IMR-90 (cell line): ENCODE measurements at regions not wholly inside any gene's neighbourhood (a gene's known extent, or its start where the extent isn't known, plus 50 kb on each side); places are given as distances from the start of the nearest gene placed in this dataset.

Experiments
- ATAC-seq: fragments of 200-7000 bp; cut with Tn5 transposase; 2 replicates; pipeline ENCODE4 v1.9.1; 2020; ENCODE audit warnings: low read depth, mild to moderate bottlenecking, moderate library complexity
- BruUV-seq: library from RNA; stranded (reverse); fragments of 400-500 nt; replicated peaks from 2 replicates; lab custom pipeline; 2021; lab: Mats Ljungman, UMichigan
- CTCF ChIA-PET: fragments of 300-600 bp; formaldehyde crosslinking; extraction: SDS; loops from one replicate; lab custom pipeline; 2021; ENCODE audit warnings: antibody characterized with exemption; lab: Yijun Ruan, JAX
- POLR2A ChIA-PET: fragments of 300-600 bp; sonication (Branson Sonifier 250); formaldehyde crosslinking; loops from one replicate; lab custom pipeline; 2022; ENCODE audit warnings: antibody characterized with exemption; ENCODE audit not compliant: unreplicated experiment; lab: Charles Lee
- DNase-seq: peaks from one replicate; pipeline ENCODE4 v3.0.0; 2013
- H2AFZ ChIP-seq: replicated peaks from 2 replicates; pipeline ENCODE3; 2013; ENCODE audit warnings: low read length, mild to moderate bottlenecking; ENCODE audit not compliant: poor library complexity
- H2AK5ac ChIP-seq: 2 replicates; pipeline ENCODE4 v1.6.1; 2013; ENCODE audit warnings: low read depth, low read length, inconsistent platforms
- H2AK9ac ChIP-seq: replicated peaks from 2 replicates; pipeline ENCODE3; 2013; ENCODE audit warnings: mild to moderate bottlenecking, low read depth, low read length, moderate library complexity; ENCODE audit not compliant: poor library complexity
- H2BK120ac ChIP-seq: 2 replicates; pipeline ENCODE4 v1.6.1; 2013; ENCODE audit warnings: low read depth, low read length, inconsistent platforms
- H2BK15ac ChIP-seq: 3 replicates; pipeline ENCODE4 v1.6.1; 2013; ENCODE audit warnings: low read depth, low read length, inconsistent platforms
- H2BK20ac ChIP-seq: 2 replicates; pipeline ENCODE4 v1.6.1; 2013; ENCODE audit warnings: low read depth, mild to moderate bottlenecking, inconsistent platforms, low read length, moderate library complexity
- H2BK5ac ChIP-seq: 2 replicates; pipeline ENCODE4 v1.6.1; 2013; ENCODE audit warnings: mild to moderate bottlenecking, low read depth, low read length, inconsistent platforms; ENCODE audit not compliant: poor library complexity, severe bottlenecking
- H3K14ac ChIP-seq: replicated peaks from 2 replicates; pipeline ENCODE4 v1.6.1; 2013; ENCODE audit warnings: low read depth, low read length, inconsistent platforms
- H3K18ac ChIP-seq: 2 replicates; pipeline ENCODE4 v1.6.1; 2013; ENCODE audit warnings: low read depth, low read length, control low read depth
- H3K23ac ChIP-seq: 2 replicates; pipeline ENCODE4 v1.6.1; 2013; ENCODE audit warnings: low read depth, low read length, inconsistent platforms
- H3K27ac ChIP-seq: 2 replicates; pipeline ENCODE4 v1.5.1; 2013; ENCODE audit warnings: mild to moderate bottlenecking, control low read depth, low read length; ENCODE audit not compliant: insufficient read depth
- H3K27me3 ChIP-seq: 2 replicates; pipeline ENCODE4 v1.6.1; 2013; ENCODE audit warnings: low read length; ENCODE audit not compliant: control insufficient read depth, insufficient read depth
- H3K36me3 ChIP-seq: 2 replicates; pipeline ENCODE4 v1.6.1; 2013; ENCODE audit warnings: low read length, mixed read lengths; ENCODE audit not compliant: control insufficient read depth, insufficient read depth
- H3K4ac ChIP-seq: 2 replicates; pipeline ENCODE4 v1.6.1; 2013; ENCODE audit warnings: low read depth, low read length, inconsistent platforms
- H3K4me1 ChIP-seq: 2 replicates; pipeline ENCODE4 v1.6.1; 2013; ENCODE audit warnings: low read length, mixed read lengths; ENCODE audit not compliant: control insufficient read depth, insufficient read depth
- H3K4me2 ChIP-seq: 2 replicates; pipeline ENCODE4 v1.6.1; 2013; ENCODE audit warnings: low read depth, mild to moderate bottlenecking, control low read depth, low read length, moderate library complexity
- H3K4me3 ChIP-seq: 2 replicates; pipeline ENCODE4 v1.5.1; 2013; ENCODE audit warnings: low read depth, mild to moderate bottlenecking, control low read depth, low read length, moderate library complexity; ENCODE audit not compliant: insufficient read depth
- H3K56ac ChIP-seq: 2 replicates; pipeline ENCODE4 v1.6.1; 2013; ENCODE audit warnings: low read length, inconsistent platforms; ENCODE audit not compliant: insufficient read depth; ENCODE audit errors: extremely low read depth
- H3K79me1 ChIP-seq, 2 experiments: 2 replicates each; pipeline ENCODE4 v1.6.1; 2013; ENCODE audit warnings: low read length in 2 of 2, inconsistent platforms in 1 of 2, low read depth in 1 of 2
- H3K9ac ChIP-seq: 2 replicates; pipeline ENCODE4 v1.6.1; 2013; ENCODE audit warnings: low read depth, low read length, control low read depth
- H3K9me1 ChIP-seq: 2 replicates; pipeline ENCODE4 v1.6.1; 2013; ENCODE audit warnings: low read length, inconsistent platforms; ENCODE audit not compliant: insufficient read depth
- H3K9me3 ChIP-seq: 2 replicates; pipeline ENCODE4 v1.6.1; 2013; ENCODE audit warnings: low read length; ENCODE audit not compliant: control insufficient read depth, insufficient read depth
- H4K20me1 ChIP-seq: 2 replicates; pipeline ENCODE4 v1.6.1; 2013; ENCODE audit warnings: low read length, inconsistent platforms; ENCODE audit not compliant: insufficient read depth
- H4K5ac ChIP-seq: 2 replicates; pipeline ENCODE4 v1.6.1; 2013; ENCODE audit warnings: mild to moderate bottlenecking, low read depth, low read length, control low read depth
- H4K8ac ChIP-seq, 2 experiments: 2 replicates each; pipeline ENCODE4 v1.6.1; 2013; ENCODE audit warnings: low read depth in 2 of 2, low read length in 2 of 2, control low read depth in 1 of 2, inconsistent platforms in 1 of 2
- H4K91ac ChIP-seq: 2 replicates; pipeline ENCODE4 v1.6.1; 2013; ENCODE audit warnings: low read depth, low read length, inconsistent platforms; ENCODE audit not compliant: insufficient read depth
- FOS ChIP-seq: fragments of 150-350 bp; IDR thresholded peaks from 2 replicates; pipeline ENCODE4 v1.6.1; 2016; ENCODE audit warnings: low read depth, low read length
- MAZ ChIP-seq: IDR thresholded peaks from 2 replicates; pipeline ENCODE4 v1.6.1; 2012; ENCODE audit warnings: low read depth, mild to moderate bottlenecking, low read length, improper control_type of control experiment, moderate library complexity, borderline replicate concordance
- RAD21 ChIP-seq: IDR thresholded peaks from 2 replicates; pipeline ENCODE4 v1.6.1; 2012; ENCODE audit warnings: low read length, improper control_type of control experiment
- RCOR1 ChIP-seq: IDR thresholded peaks from 2 replicates; pipeline ENCODE4 v1.6.1; 2012; ENCODE audit warnings: mild to moderate bottlenecking, low read length, improper control_type of control experiment; ENCODE audit not compliant: insufficient replicate concordance
- SMC3 ChIP-seq: fragments of 150-350 bp; IDR thresholded peaks from 2 replicates; pipeline ENCODE4 v1.6.1; 2016; ENCODE audit warnings: low read depth, mild to moderate bottlenecking, antibody characterized with exemption, low read length, moderate library complexity
- WGBS, 2 experiments: methylation state at CpG; one replicate each; pipeline versions ENCODE4 v1.1.5 to v1.1.7; 2013; ENCODE audit warnings: missing lambda C conversion rate in 2 of 2; ENCODE audit not compliant: insufficient read length in 1 of 2; ENCODE audit errors: extremely low coverage in 2 of 2; 5-methylcytosine and 5-hydroxymethylcytosine counted together
- dilution Hi-C: fragments of 300-500 bp; cut with HindIII; formaldehyde crosslinking; loops from one replicate; pipeline ENCODE4 v1.14.3; 2018; ENCODE audit warnings: low sequenced_read_pairs; ENCODE audit not compliant: unreplicated experiment
- in situ Hi-C: fragments of 300-500 bp; cut with MboI; formaldehyde crosslinking; loops from 3 replicates; pipeline ENCODE4 v1.14.3; 2019; ENCODE audit warnings: low sequenced_read_pairs, inconsistent platforms, mixed read lengths
- intact Hi-C: fragments of 100-400 bp; cut with micrococcal nuclease; formaldehyde crosslinking; loops from 2 replicates; pipeline ENCODE4 v1.10.0; 2022
- TF ChIP-seq, protein P1 (sequence below): fragments of 150-350 bp; IDR thresholded peaks from 2 replicates; pipeline ENCODE4 v1.6.1; 2016; ENCODE audit warnings: low read depth, mild to moderate bottlenecking, low read length, moderate library complexity, borderline replicate concordance
- TF ChIP-seq, protein P2 (sequence below): fragments of 150-350 bp; IDR thresholded peaks from 2 replicates; pipeline ENCODE4 v1.6.1; 2017; ENCODE audit warnings: mild to moderate bottlenecking, antibody characterized with exemption, low read length, low read depth
- TF ChIP-seq, protein P3 (sequence below): conservative IDR thresholded peaks from 2 replicates; pipeline ENCODE4 v1.5.1; 2012; ENCODE audit warnings: mild to moderate bottlenecking, low read depth, low read length, improper control_type of control experiment

DNA sequence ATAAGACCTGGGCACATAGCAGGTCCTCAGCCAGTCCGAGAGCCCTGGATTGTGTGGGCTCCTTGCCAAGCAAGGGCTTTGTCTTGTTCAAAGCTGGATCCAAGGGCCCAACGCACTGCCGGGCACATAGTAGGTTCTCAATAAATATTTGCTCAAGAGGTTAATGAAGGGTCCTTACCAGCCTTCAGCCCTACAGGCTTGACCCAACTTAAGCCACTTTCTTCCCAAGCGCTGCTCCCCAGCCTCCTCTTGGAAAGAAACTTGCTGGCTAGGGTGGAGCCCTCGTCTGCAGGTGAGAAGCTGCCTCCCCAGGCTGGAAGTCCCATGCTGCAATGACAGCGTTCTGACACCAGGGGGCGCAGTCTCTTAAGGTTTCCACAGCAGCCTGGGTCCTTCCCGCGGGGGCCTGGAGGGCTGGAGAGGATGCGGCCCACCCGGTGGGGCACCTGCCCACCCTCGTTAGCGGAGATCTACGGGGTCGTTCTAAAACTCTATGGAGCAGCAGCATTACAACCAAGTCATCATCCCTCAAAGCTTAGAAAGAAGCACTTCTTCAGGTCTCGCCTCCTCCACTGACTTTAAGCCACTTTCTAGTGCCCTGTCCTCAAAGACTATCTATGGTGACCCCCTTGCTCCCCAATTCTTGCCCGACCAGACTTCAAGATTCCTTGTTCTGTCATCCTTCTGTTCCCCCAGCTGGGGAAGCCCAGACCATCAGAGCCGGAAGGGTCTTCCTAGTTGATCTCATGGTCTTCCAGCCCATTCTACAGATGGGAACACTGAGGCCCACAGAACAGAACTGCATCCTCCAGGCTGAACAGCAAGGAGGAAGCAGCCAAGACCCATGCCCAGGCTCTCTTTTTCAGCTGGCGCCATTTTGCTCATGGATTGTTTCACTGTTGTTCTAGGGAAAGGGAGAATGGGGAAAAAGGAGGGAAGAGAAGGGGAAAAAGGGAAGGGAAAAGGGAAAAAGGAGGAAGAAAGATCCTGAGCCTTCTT, 115.4 kb downstream of the LHX2 start:
- H3K56ac ChIP-seq, result no peak overlapping the region
- no peaks in the 10 kb centered on the region for H3K36me3 ChIP-seq
- no peak overlapping the region for H3K23ac ChIP-seq
- no peaks in the 10 kb centered on the region for H3K9me1 ChIP-seq
- H3K14ac ChIP-seq, result no peak overlapping the region
- peak overlapping the region; percentile 35; the same call in 1 of the 2 replicates for H2BK120ac ChIP-seq
- DNase-seq (peak; percentile 65), ATAC-seq (peak; percentile 74)
- intact Hi-C loops, result loop anchor here (1.0 to 5.0 kb wide), 4 partner anchors 136 to 410 kb away; no protein-coding TSS in a partner anchor
- H2AFZ ChIP-seq, result peak overlapping the region; percentile 67
- H2AK9ac ChIP-seq, result peak overlapping the region; percentile 2
- H3K18ac ChIP-seq, result no peak overlapping the region
- ChIA-PET POLR2A (no interaction called here), CTCF (interaction anchor here (0.6 to 1.4 kb wide), 7 partner anchors 21 to 284 kb away, joined by 3 to 7 read pairs (median 3); no protein-coding TSS in a partner anchor)
- H4K91ac ChIP-seq, result no peak overlapping the region
- H4K20me1 ChIP-seq, result no peaks in the 10 kb centered on the region; the same call in 1 of the 2 replicates
- no peaks in the 10 kb centered on the region for H3K79me1 ChIP-seq
- in situ Hi-C loops, result loop anchor here (5.0 kb wide), 1 partner anchor 195 kb away; no protein-coding TSS in a partner anchor
- no peak overlapping the region for H4K8ac ChIP-seq
- no peak overlapping the region for H3K4me3 ChIP-seq
- dilution Hi-C loops, result no loop called here
- no peak overlapping the region for H3K4me2 ChIP-seq
- H3K9me3 ChIP-seq, result peaks cover 7% of the 10 kb centered on the region; the same call in 1 of the 2 replicates
- H2AK5ac ChIP-seq, result peak overlapping the region; percentile 56; the same call in 1 of the 2 replicates
- H4K5ac ChIP-seq, result no peak overlapping the region
- WGBS, 2 experiments, result 8% methylated on average over 13 of the region's 19 CpGs; no CpG with 5 or more reads in 1 of the 2 experiments
- no peak overlapping the region for H3K4ac ChIP-seq
- H3K27me3 ChIP-seq, result peaks cover 7% of the 10 kb centered on the region
- no TSS peak for BruUV-seq
- no peak overlapping the region for H2BK5ac ChIP-seq
- no peak overlapping the region for H3K27ac ChIP-seq
- peaks cover 6% of the 10 kb centered on the region; the same call in 1 of the 2 replicates for H3K4me1 ChIP-seq
- no peak overlapping the region; the same call in 2 of the 3 replicates for H2BK15ac ChIP-seq
- H2BK20ac ChIP-seq, result 0 out of 2 replicates have a peak overlapping the region, but pooled peaks have one; percentile 67
- H3K9ac ChIP-seq, result no peak overlapping the region
- TF ChIP-seq SMC3, result peak; percentile 89
- peak; percentile 92 for TF ChIP-seq RAD21
- peak; percentile 57; the same call in 1 of the 2 replicates for TF ChIP-seq MAZ
- TF ChIP-seq, protein P1, sequence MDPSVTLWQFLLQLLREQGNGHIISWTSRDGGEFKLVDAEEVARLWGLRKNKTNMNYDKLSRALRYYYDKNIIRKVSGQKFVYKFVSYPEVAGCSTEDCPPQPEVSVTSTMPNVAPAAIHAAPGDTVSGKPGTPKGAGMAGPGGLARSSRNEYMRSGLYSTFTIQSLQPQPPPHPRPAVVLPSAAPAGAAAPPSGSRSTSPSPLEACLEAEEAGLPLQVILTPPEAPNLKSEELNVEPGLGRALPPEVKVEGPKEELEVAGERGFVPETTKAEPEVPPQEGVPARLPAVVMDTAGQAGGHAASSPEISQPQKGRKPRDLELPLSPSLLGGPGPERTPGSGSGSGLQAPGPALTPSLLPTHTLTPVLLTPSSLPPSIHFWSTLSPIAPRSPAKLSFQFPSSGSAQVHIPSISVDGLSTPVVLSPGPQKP, result no peak
- TF ChIP-seq FOS, result no peak
- TF ChIP-seq, protein P2, sequence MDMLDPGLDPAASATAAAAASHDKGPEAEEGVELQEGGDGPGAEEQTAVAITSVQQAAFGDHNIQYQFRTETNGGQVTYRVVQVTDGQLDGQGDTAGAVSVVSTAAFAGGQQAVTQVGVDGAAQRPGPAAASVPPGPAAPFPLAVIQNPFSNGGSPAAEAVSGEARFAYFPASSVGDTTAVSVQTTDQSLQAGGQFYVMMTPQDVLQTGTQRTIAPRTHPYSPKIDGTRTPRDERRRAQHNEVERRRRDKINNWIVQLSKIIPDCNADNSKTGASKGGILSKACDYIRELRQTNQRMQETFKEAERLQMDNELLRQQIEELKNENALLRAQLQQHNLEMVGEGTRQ, result no peak
- TF ChIP-seq, protein P3, sequence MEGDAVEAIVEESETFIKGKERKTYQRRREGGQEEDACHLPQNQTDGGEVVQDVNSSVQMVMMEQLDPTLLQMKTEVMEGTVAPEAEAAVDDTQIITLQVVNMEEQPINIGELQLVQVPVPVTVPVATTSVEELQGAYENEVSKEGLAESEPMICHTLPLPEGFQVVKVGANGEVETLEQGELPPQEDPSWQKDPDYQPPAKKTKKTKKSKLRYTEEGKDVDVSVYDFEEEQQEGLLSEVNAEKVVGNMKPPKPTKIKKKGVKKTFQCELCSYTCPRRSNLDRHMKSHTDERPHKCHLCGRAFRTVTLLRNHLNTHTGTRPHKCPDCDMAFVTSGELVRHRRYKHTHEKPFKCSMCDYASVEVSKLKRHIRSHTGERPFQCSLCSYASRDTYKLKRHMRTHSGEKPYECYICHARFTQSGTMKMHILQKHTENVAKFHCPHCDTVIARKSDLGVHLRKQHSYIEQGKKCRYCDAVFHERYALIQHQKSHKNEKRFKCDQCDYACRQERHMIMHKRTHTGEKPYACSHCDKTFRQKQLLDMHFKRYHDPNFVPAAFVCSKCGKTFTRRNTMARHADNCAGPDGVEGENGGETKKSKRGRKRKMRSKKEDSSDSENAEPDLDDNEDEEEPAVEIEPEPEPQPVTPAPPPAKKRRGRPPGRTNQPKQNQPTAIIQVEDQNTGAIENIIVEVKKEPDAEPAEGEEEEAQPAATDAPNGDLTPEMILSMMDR, result peak; percentile 84
- TF ChIP-seq RCOR1, result peak; percentile 10
